ENCODE measurements at regions not wholly inside any gene's neighbourhood (a gene's known extent, or its start where the extent isn't known, plus 50 kb on each side); places are given as distances from the start of the nearest gene placed in this dataset.
"Not testable (repeated sequence)": the region's sequence is repeated elsewhere in the genome, so short reads cannot be mapped to it uniquely, and the experiment has no call there.

- H3K27ac ChIP-seq (ENCODE audit: low read depth, low read length) = no peak overlapping the region
- no peaks in the 10 kb centered on the region for H3K4me1 ChIP-seq (ENCODE audit: insufficient read depth, low read length)
- no peak overlapping the region for H3K9ac ChIP-seq (ENCODE audit: low read depth, low read length)
- H3K4me3 ChIP-seq (ENCODE audit: low read length) = no peak overlapping the region
- no peaks in the 10 kb centered on the region for H3K27me3 ChIP-seq (ENCODE audit: insufficient read depth, low read length)
- H3K36me3 ChIP-seq (ENCODE audit: insufficient read depth, low read length) = no peaks in the 10 kb centered on the region
- no peaks in the 10 kb centered on the region for H3K9me3 ChIP-seq (ENCODE audit: insufficient read depth, low read depth, low read length)
- 94% methylated on average over 1 of the region's 1 CpG for WGBS
These were observed 1063.9 kb upstream of the CDH18 start for GRCh38 chr5:21051945-21052344.

GRCh38 chr5:21049901-21050300 lies 1061.9 kb upstream of the CDH18 start:
- Histone ChIP-seq H3K36me3 (ENCODE audit: insufficient read depth, low read length) (no peaks in the 10 kb centered on the region), H3K27ac (ENCODE audit: low read depth, low read length) (no peak overlapping the region), H3K9me3 (ENCODE audit: insufficient read depth, low read depth, low read length) (0 out of 2 replicates have a peak, but pooled peaks cover 6% of the 10 kb centered on the region), H3K9ac (ENCODE audit: low read depth, low read length) (no peak overlapping the region), H3K27me3 (ENCODE audit: insufficient read depth, low read length) (no peaks in the 10 kb centered on the region), H3K4me3 (ENCODE audit: low read length) (no peak overlapping the region), H3K4me1 (ENCODE audit: insufficient read depth, low read length) (no peaks in the 10 kb centered on the region)
- WGBS = 89% methylated on average over 2 of the region's 2 CpGs

- Histone ChIP-seq H3K4me3 (ENCODE audit: low read length) (no peak overlapping the region), H3K9ac (ENCODE audit: low read depth, low read length) (no peak overlapping the region), H3K27me3 (ENCODE audit: insufficient read depth, low read length) (no peaks in the 10 kb centered on the region), H3K36me3 (ENCODE audit: insufficient read depth, low read length) (no peaks in the 10 kb centered on the region), H3K27ac (ENCODE audit: low read depth, low read length) (no peak overlapping the region), H3K9me3 (ENCODE audit: insufficient read depth, low read depth, low read length) (no peaks in the 10 kb centered on the region), H3K4me1 (ENCODE audit: insufficient read depth, low read length) (no peaks in the 10 kb centered on the region)
- WGBS = 90% methylated on average over 4 of the region's 4 CpGs
These were observed 1043.0 kb upstream of the CDH18 start for GRCh38 chr5:21030981-21031380.

- Histone ChIP-seq H3K4me3 (ENCODE audit: low read length) (no peak overlapping the region), H3K9me3 (ENCODE audit: insufficient read depth, low read depth, low read length) (peaks cover 5% of the 10 kb centered on the region), H3K4me1 (ENCODE audit: insufficient read depth, low read length) (no peaks in the 10 kb centered on the region), H3K36me3 (ENCODE audit: insufficient read depth, low read length) (no peaks in the 10 kb centered on the region), H3K9ac (ENCODE audit: low read depth, low read length) (no peak overlapping the region), H3K27me3 (ENCODE audit: insufficient read depth, low read length) (no peaks in the 10 kb centered on the region), H3K27ac (ENCODE audit: low read depth, low read length) (no peak overlapping the region)
- 91% methylated on average over 1 of the region's 1 CpG for WGBS
These were observed 1037.0 kb upstream of the CDH18 start for GRCh38 chr5:21024966-21025365.

GRCh38 chr5:21013237-21013636 lies 1025.2 kb upstream of the CDH18 start:
- H3K9ac ChIP-seq (ENCODE audit: low read depth, low read length) = no peak overlapping the region
- H3K4me1 ChIP-seq (ENCODE audit: insufficient read depth, low read length) = no peaks in the 10 kb centered on the region
- H3K27ac ChIP-seq (ENCODE audit: low read depth, low read length) = no peak overlapping the region
- H3K36me3 ChIP-seq (ENCODE audit: insufficient read depth, low read length) = no peaks in the 10 kb centered on the region
- 86% methylated on average over 2 of the region's 2 CpGs for WGBS
- H3K27me3 ChIP-seq (ENCODE audit: insufficient read depth, low read length) = no peaks in the 10 kb centered on the region
- 0 out of 2 replicates have a peak, but pooled peaks cover 1% of the 10 kb centered on the region for H3K9me3 ChIP-seq (ENCODE audit: insufficient read depth, low read depth, low read length)
- no peak overlapping the region for H3K4me3 ChIP-seq (ENCODE audit: low read length)

GRCh38 chr5:21007781-21008180 lies 1019.8 kb upstream of the CDH18 start:
- H3K9ac ChIP-seq (ENCODE audit: low read depth, low read length) = no peak overlapping the region
- H3K36me3 ChIP-seq (ENCODE audit: insufficient read depth, low read length) = no peaks in the 10 kb centered on the region
- H3K27ac ChIP-seq (ENCODE audit: low read depth, low read length) = no peak overlapping the region; the same call in 1 of the 2 replicates
- no peak overlapping the region for H3K4me3 ChIP-seq (ENCODE audit: low read length)
- WGBS = 90% methylated on average over 1 of the region's 2 CpGs
- no peaks in the 10 kb centered on the region for H3K27me3 ChIP-seq (ENCODE audit: insufficient read depth, low read length)
- no peaks in the 10 kb centered on the region for H3K4me1 ChIP-seq (ENCODE audit: insufficient read depth, low read length)
- no peaks in the 10 kb centered on the region for H3K9me3 ChIP-seq (ENCODE audit: insufficient read depth, low read depth, low read length)

GRCh38 chr5:20988933-20989332 lies 1000.9 kb upstream of the CDH18 start:
- not testable (repeated sequence) for H3K27me3 ChIP-seq (ENCODE audit: insufficient read depth, low read length); H3K9ac ChIP-seq (ENCODE audit: low read depth, low read length); H3K27ac ChIP-seq (ENCODE audit: low read depth, low read length); H3K9me3 ChIP-seq (ENCODE audit: insufficient read depth, low read depth, low read length); H3K4me3 ChIP-seq (ENCODE audit: low read length); H3K36me3 ChIP-seq (ENCODE audit: insufficient read depth, low read length); H3K4me1 ChIP-seq (ENCODE audit: insufficient read depth, low read length)
- WGBS = 50% methylated on average over 2 of the region's 2 CpGs

GRCh38 chr5:20985754-20986153 lies 997.8 kb upstream of the CDH18 start:
- no peak overlapping the region for H3K9ac ChIP-seq (ENCODE audit: low read depth, low read length)
- no peak overlapping the region for H3K4me3 ChIP-seq (ENCODE audit: low read length)
- no peaks in the 10 kb centered on the region for H3K36me3 ChIP-seq (ENCODE audit: insufficient read depth, low read length)
- no peaks in the 10 kb centered on the region for H3K4me1 ChIP-seq (ENCODE audit: insufficient read depth, low read length)
- WGBS = 97% methylated on average over 2 of the region's 2 CpGs
- no peak overlapping the region for H3K27ac ChIP-seq (ENCODE audit: low read depth, low read length)
- H3K9me3 ChIP-seq (ENCODE audit: insufficient read depth, low read depth, low read length) = no peaks in the 10 kb centered on the region
- H3K27me3 ChIP-seq (ENCODE audit: insufficient read depth, low read length) = no peaks in the 10 kb centered on the region

GRCh38 chr5:20974426-20974825 lies 986.4 kb upstream of the CDH18 start:
- Histone ChIP-seq H3K27ac (ENCODE audit: low read depth, low read length) (no peak overlapping the region), H3K4me3 (ENCODE audit: low read length) (no peak overlapping the region), H3K9me3 (ENCODE audit: insufficient read depth, low read depth, low read length) (no peaks in the 10 kb centered on the region), H3K4me1 (ENCODE audit: insufficient read depth, low read length) (peaks cover 7% of the 10 kb centered on the region; the same call in 1 of the 2 replicates), H3K9ac (ENCODE audit: low read depth, low read length) (no peak overlapping the region), H3K27me3 (ENCODE audit: insufficient read depth, low read length) (no peaks in the 10 kb centered on the region), H3K36me3 (ENCODE audit: insufficient read depth, low read length) (no peaks in the 10 kb centered on the region)
- no CpG with 5 or more reads among the region's 1 CpG for WGBS

GRCh38 chr5:20972419-20972925 lies 984.5 kb upstream of the CDH18 start:
- H3K9ac ChIP-seq (ENCODE audit: low read depth, low read length) = no peak overlapping the region

GRCh38 chr5:20959347-20959746 lies 971.3 kb upstream of the CDH18 start:
- Histone ChIP-seq H3K27ac (ENCODE audit: low read depth, low read length) (no peak overlapping the region), H3K36me3 (ENCODE audit: insufficient read depth, low read length) (no peaks in the 10 kb centered on the region), H3K4me3 (ENCODE audit: low read length) (no peak overlapping the region), H3K27me3 (ENCODE audit: insufficient read depth, low read length) (no peaks in the 10 kb centered on the region), H3K9me3 (ENCODE audit: insufficient read depth, low read depth, low read length) (no peaks in the 10 kb centered on the region), H3K4me1 (ENCODE audit: insufficient read depth, low read length) (no peaks in the 10 kb centered on the region), H3K9ac (ENCODE audit: low read depth, low read length) (no peak overlapping the region)
- WGBS = 100% methylated on average over 1 of the region's 1 CpG

More at GRCh38 chr5:20972419-20972925, 984.5 kb upstream of the CDH18 start:
- no peaks in the 10 kb centered on the region for H3K9me3 ChIP-seq (ENCODE audit: insufficient read depth, low read depth, low read length)
- no peak overlapping the region for H3K27ac ChIP-seq (ENCODE audit: low read depth, low read length)
- peaks cover 7% of the 10 kb centered on the region; the same call in 1 of the 2 replicates for H3K4me1 ChIP-seq (ENCODE audit: insufficient read depth, low read length)
- no peaks in the 10 kb centered on the region for H3K27me3 ChIP-seq (ENCODE audit: insufficient read depth, low read length)
- no peaks in the 10 kb centered on the region for H3K36me3 ChIP-seq (ENCODE audit: insufficient read depth, low read length)
- WGBS = 73% methylated on average over 7 of the region's 7 CpGs
- H3K4me3 ChIP-seq (ENCODE audit: low read length) = 0 out of 2 replicates have a peak overlapping the region, but pooled peaks have one; percentile 8

GRCh38 chr5:20958641-20959040 lies 970.6 kb upstream of the CDH18 start:
- WGBS = 94% methylated on average over 5 of the region's 5 CpGs
- H3K4me1 ChIP-seq (ENCODE audit: insufficient read depth, low read length) = no peaks in the 10 kb centered on the region

More at GRCh38 chr5:20958641-20959040, 970.6 kb upstream of the CDH18 start:
- no peak overlapping the region for H3K9ac ChIP-seq (ENCODE audit: low read depth, low read length)
- no peaks in the 10 kb centered on the region for H3K36me3 ChIP-seq (ENCODE audit: insufficient read depth, low read length)
- H3K27ac ChIP-seq (ENCODE audit: low read depth, low read length) = no peak overlapping the region
- no peaks in the 10 kb centered on the region for H3K27me3 ChIP-seq (ENCODE audit: insufficient read depth, low read length)
- no peaks in the 10 kb centered on the region for H3K9me3 ChIP-seq (ENCODE audit: insufficient read depth, low read depth, low read length)
- no peak overlapping the region for H3K4me3 ChIP-seq (ENCODE audit: low read length)
